ENCODE measurements at regions not wholly inside any gene's neighbourhood (a gene's known extent, or its start where the extent isn't known, plus 50 kb on each side); places are given as distances from the start of the nearest gene placed in this dataset.

GRCh38 chr3:153249906-153250305, 87.9 kb downstream of the RAP2B start:
- H3K27ac Mint-ChIP-seq, result peak overlapping the region; percentile 86 to 95 (median 93)
- Histone ChIP-seq H3K27ac (ENCODE audit: low read depth in 1 of 2, low read length in 2 of 2) (peak overlapping the region in 1 of 2 donors; percentile 89), H3K4me1 (ENCODE audit: control insufficient read depth in 1 of 2, insufficient read depth in 2 of 2, low read length in 2 of 2) (peaks cover 48 to 63% of the 10 kb centered on the region in 2 donors), H3K79me2 (ENCODE audit: insufficient read depth, low read length) (no peaks in the 10 kb centered on the region), H4K20me1 (ENCODE audit: insufficient read depth, low read length) (no peaks in the 10 kb centered on the region), H3K4me2 (replicated peaks; ENCODE audit: extremely low read depth, low read length, poor library complexity, severe bottlenecking) (peak overlapping the region; percentile 58), H3K27me3 (ENCODE audit: control insufficient read depth in 2 of 2, insufficient read depth in 2 of 2, low read length in 2 of 2) (no peaks in the 10 kb centered on the region), H3K9me3 (replicated peaks in 1 of 2; ENCODE audit: control insufficient read depth in 1 of 2, insufficient read depth in 1 of 2, low read length in 2 of 2) (no peaks in the 10 kb centered on the region), H3K36me3 (replicated peaks in 1 of 2; ENCODE audit: control insufficient read depth in 1 of 2, insufficient read depth in 2 of 2, low read length in 2 of 2) (no peaks in the 10 kb centered on the region), H3K4me3 (replicated peaks in 1 of 3; ENCODE audit: low read depth in 2 of 3, low read length in 3 of 3) (peak overlapping the region; percentile 21 to 65 (median 28)), H3K9ac (ENCODE audit: insufficient read depth, low read length, poor library complexity, severe bottlenecking) (peak overlapping the region; percentile 55), H2AFZ (ENCODE audit: insufficient read depth, low read depth, low read length, poor library complexity, severe bottlenecking) (peak overlapping the region; percentile 69)
- no peaks in the 10 kb centered on the region for H3K36me3 Mint-ChIP-seq
- peaks cover 51% of the 10 kb centered on the region for H3K4me1 Mint-ChIP-seq
- TF ChIP-seq CTCF (IDR thresholded peaks at IDR 0.05), result no peak
- peaks cover 0 to 9% (median 0%) of the 10 kb centered on the region in 7 donors for H3K9me3 Mint-ChIP-seq
- H3K4me3 Mint-ChIP-seq, result no peak overlapping the region
- intact Hi-C loops (cut with micrococcal nuclease), result loop anchor here in 1 of 2 donors (5.0 kb wide), 1 partner anchor 37 kb away; no protein-coding TSS in a partner anchor
- no peak for DNase-seq
- 100% methylated on average over 1 of the region's 2 CpGs for WGBS (ENCODE audit: insufficient coverage)
- peaks cover 0 to 1% (median 0%) of the 10 kb centered on the region in 3 donors for H3K27me3 Mint-ChIP-seq (ENCODE audit: low read depth in 3 of 3)

- H3K4me1 ChIP-seq (ENCODE audit: control insufficient read depth in 1 of 2, insufficient read depth in 2 of 2, low read length in 2 of 2), result peaks cover 45 to 61% of the 10 kb centered on the region in 2 donors
- H3K27me3 ChIP-seq (ENCODE audit: control insufficient read depth in 2 of 2, insufficient read depth in 2 of 2, low read length in 2 of 2), result no peaks in the 10 kb centered on the region
- intact Hi-C loops (cut with micrococcal nuclease), result no loop called here
- peaks cover 48% of the 10 kb centered on the region for H3K4me1 Mint-ChIP-seq
- TF ChIP-seq CTCF (IDR thresholded peaks at IDR 0.05), result no peak
- no peaks in the 10 kb centered on the region for H3K79me2 ChIP-seq (ENCODE audit: insufficient read depth, low read length)
- H3K36me3 Mint-ChIP-seq, result no peaks in the 10 kb centered on the region
- H3K9me3 ChIP-seq (replicated peaks in 1 of 2; ENCODE audit: control insufficient read depth in 1 of 2, insufficient read depth in 1 of 2, low read length in 2 of 2), result no peaks in the 10 kb centered on the region
- peaks cover 0 to 9% (median 0%) of the 10 kb centered on the region in 7 donors for H3K9me3 Mint-ChIP-seq
- peak overlapping the region; percentile 21 to 55 for H3K4me3 Mint-ChIP-seq
- peak overlapping the region in 1 of 2 donors; percentile 89 for H3K27ac ChIP-seq (ENCODE audit: low read depth in 1 of 2, low read length in 2 of 2)
- no peaks in the 10 kb centered on the region for H4K20me1 ChIP-seq (ENCODE audit: insufficient read depth, low read length)
- peak; percentile 30 to 61 (median 34) for DNase-seq
- H3K4me3 ChIP-seq (replicated peaks in 1 of 3; ENCODE audit: low read depth in 2 of 3, low read length in 3 of 3), result peak overlapping the region; percentile 21 to 65 (median 28)
- WGBS (ENCODE audit: insufficient coverage), result no CpG with 5 or more reads among the region's 2 CpGs
- peaks cover 0 to 1% (median 0%) of the 10 kb centered on the region in 3 donors for H3K27me3 Mint-ChIP-seq (ENCODE audit: low read depth in 3 of 3)
- peak overlapping the region; percentile 69 for H2AFZ ChIP-seq (ENCODE audit: insufficient read depth, low read depth, low read length, poor library complexity, severe bottlenecking)
- H3K9ac ChIP-seq (ENCODE audit: insufficient read depth, low read length, poor library complexity, severe bottlenecking), result peak overlapping the region; percentile 55
- peak overlapping the region; percentile 86 to 95 (median 93) for H3K27ac Mint-ChIP-seq
- H3K4me2 ChIP-seq (replicated peaks; ENCODE audit: extremely low read depth, low read length, poor library complexity, severe bottlenecking), result peak overlapping the region; percentile 58
- H3K36me3 ChIP-seq (replicated peaks in 1 of 2; ENCODE audit: control insufficient read depth in 1 of 2, insufficient read depth in 2 of 2, low read length in 2 of 2), result no peaks in the 10 kb centered on the region
Measured at GRCh38 chr3:153250446-153250845, 88.4 kb downstream of the RAP2B start.

All from CD14-positive monocyte (primary cell).